K562 (cell line): ENCODE measurements at regions not wholly inside any gene's neighbourhood (a gene's known extent, or its start where the extent isn't known, plus 50 kb on each side); places are given as distances from the start of the nearest gene placed in this dataset.

Experiments
- ATAC-seq: fragments of 200-7000 bp; cut with Tn5 transposase; 3 replicates; pipeline ENCODE4 v1.9.1; 2020; ENCODE audit warnings: moderate library complexity
- BruUV-seq: library from RNA; stranded (reverse); fragments of 400-500 nt; replicated peaks from 2 replicates; lab custom pipeline; 2021; lab: Mats Ljungman, UMichigan
- CTCF ChIA-PET: fragments of 300-600 bp; formaldehyde crosslinking; extraction: SDS; loops from one replicate; lab custom pipeline; 2021; ENCODE audit warnings: low intra/inter-chr PET ratio; lab: Yijun Ruan, JAX
- POLR2A ChIA-PET: fragments of 300-600, 350-650 bp; sonication (Branson Sonifier 250); formaldehyde crosslinking; extraction: SDS; loops from one replicate; lab custom pipeline; 2021; ENCODE audit warnings: antibody characterized with exemption, inconsistent platforms; lab: Yijun Ruan, JAX
- DNase-seq, 4 experiments: peaks; one replicate each; pipeline versions ENCODE4 v3.0.0 to v3.0.0-alpha.2; 2011 to 2018; ENCODE audit warnings: low spot score in 3 of 4, mixed read lengths in 3 of 4; ENCODE audit errors: extremely low read depth in 1 of 4
- FAIRE-seq: peaks from 2 replicates; lab custom pipeline; 2011; peaks lifted over from hg19 to GRCh38; lab: Jason Lieb, UNC
- H2AFZ ChIP-seq: 2 replicates; pipeline ENCODE4 v1.6.0; 2011; ENCODE audit warnings: low read depth, low read length, control low read depth, inconsistent platforms
- H3K27ac ChIP-seq: fragments of 200-600 bp; 3 replicates; pipeline ENCODE4 v1.8.0; 2011; ENCODE audit warnings: low read depth, mild to moderate bottlenecking, control low read depth, inconsistent platforms, low read length, moderate library complexity, mixed read lengths; ENCODE audit errors: extremely low read depth
- H3K27me3 ChIP-seq, 2 experiments: fragments of 300-600 bp in 1 of 2; 2 replicates in 1 of 2; 3 replicates in 1 of 2; pipeline versions ENCODE4 v1.6.0 to v1.8.0; 2011; ENCODE audit warnings: inconsistent platforms in 2 of 2, low read length in 2 of 2, mild to moderate bottlenecking in 1 of 2, mixed read lengths in 1 of 2, moderate library complexity in 1 of 2; ENCODE audit not compliant: control insufficient read depth in 2 of 2, insufficient read depth in 2 of 2
- H3K36me3 ChIP-seq: fragments of 300-600 bp; 3 replicates; pipeline ENCODE4 v1.8.0; 2011; ENCODE audit warnings: mild to moderate bottlenecking, low read length, inconsistent platforms; ENCODE audit not compliant: control insufficient read depth, insufficient read depth
- H3K4me1 ChIP-seq, 2 experiments: fragments of 200-600 bp in 1 of 2; replicated peaks in 1 of 2; 2 replicates in 1 of 2; 3 replicates in 1 of 2; pipeline versions ENCODE4 v1.5.1 to v1.8.0; 2011; ENCODE audit warnings: inconsistent platforms in 2 of 2, low read length in 2 of 2, mild to moderate bottlenecking in 1 of 2, mixed read lengths in 1 of 2, moderate library complexity in 1 of 2; ENCODE audit not compliant: control insufficient read depth in 2 of 2, insufficient read depth in 2 of 2
- H3K4me2 ChIP-seq: 2 replicates; pipeline ENCODE4 v1.6.1; 2011; ENCODE audit warnings: low read length, control low read depth, inconsistent platforms, mixed read lengths; ENCODE audit not compliant: insufficient read depth
- H3K4me3 ChIP-seq: fragments of 200-600 bp; sonication (generic), shearing (Covaris generic); 2 replicates; pipeline ENCODE4 v1.5.1; 2016; ENCODE audit warnings: control low read depth, inconsistent platforms
- H3K79me2 ChIP-seq: fragments of 200-600 bp; 3 replicates; pipeline ENCODE4 v1.8.0; 2011; ENCODE audit warnings: low read length, inconsistent platforms; ENCODE audit not compliant: control insufficient read depth, insufficient read depth
- H3K9ac ChIP-seq, 2 experiments: 2 replicates each; pipeline versions ENCODE4 v1.6.0 to v1.6.1; 2011; ENCODE audit warnings: low read depth in 2 of 2, low read length in 2 of 2, control low read depth in 1 of 2, inconsistent platforms in 1 of 2, mild to moderate bottlenecking in 1 of 2, mixed read lengths in 1 of 2; ENCODE audit not compliant: insufficient read depth in 1 of 2
- H3K9me1 ChIP-seq: one replicate; pipeline ENCODE4 v1.6.0; 2011; ENCODE audit warnings: inconsistent platforms, mild to moderate bottlenecking, low read length, moderate library complexity; ENCODE audit not compliant: control insufficient read depth, insufficient read depth
- H3K9me3 ChIP-seq: replicated peaks from 2 replicates; pipeline ENCODE4 v1.5.1; 2011; ENCODE audit warnings: low read depth, low read length, inconsistent platforms; ENCODE audit not compliant: control insufficient read depth, insufficient read depth
- H4K20me1 ChIP-seq: replicated peaks from 2 replicates; pipeline ENCODE4 v1.6.1; 2011; ENCODE audit warnings: low read length, inconsistent platforms, mixed read lengths; ENCODE audit not compliant: control insufficient read depth, insufficient read depth
- GABPB1 ChIP-seq: sonication (generic); formaldehyde crosslinking; IDR thresholded peaks from 2 replicates; pipeline ENCODE4 v1.8.0; 2022; ENCODE audit warnings: mild to moderate bottlenecking, missing genetic modification reagents
- GATA2 ChIP-seq: sonication (generic); formaldehyde crosslinking; IDR thresholded peaks from 2 replicates; pipeline ENCODE4 v1.4.0; 2020; ENCODE audit warnings: mild to moderate bottlenecking, missing genetic modification reagents
- HMGXB4 ChIP-seq: sonication (generic); formaldehyde crosslinking; IDR thresholded peaks from 2 replicates; pipeline ENCODE4 v1.8.1; 2023; ENCODE audit warnings: mild to moderate bottlenecking, missing genetic modification reagents
- KDM4B ChIP-seq, 2 experiments: fragments of 450-650 bp in 1 of 2; sonication (generic) in 1 of 2; IDR thresholded peaks; 2 replicates each; pipeline ENCODE4 v1.6.1; 2016 to 2017; ENCODE audit warnings: borderline replicate concordance in 2 of 2, antibody characterized with exemption in 1 of 2, low read depth in 1 of 2, mild to moderate bottlenecking in 1 of 2
- MEF2A ChIP-seq: IDR thresholded peaks from 2 replicates; pipeline ENCODE4 v1.6.1; 2011; ENCODE audit warnings: low read depth, mild to moderate bottlenecking, low read length, moderate library complexity; ENCODE audit not compliant: control insufficient read depth
- MTA3 ChIP-seq: fragments of 450-650 bp; formaldehyde crosslinking; IDR thresholded peaks from 2 replicates; pipeline ENCODE4 v1.6.1; 2017; ENCODE audit warnings: mild to moderate bottlenecking, borderline replicate concordance
- NFIC ChIP-seq: fragments of 450-650 bp; IDR thresholded peaks from 2 replicates; pipeline ENCODE4 v1.6.1; 2017; ENCODE audit warnings: mild to moderate bottlenecking, inconsistent platforms
- PHF21A ChIP-seq: fragments of 450-650 bp; IDR thresholded peaks from 2 replicates; pipeline ENCODE4 v1.6.1; 2017; ENCODE audit warnings: low read depth, borderline replicate concordance
- SIRT6 ChIP-seq: IDR thresholded peaks from one replicate; pipeline ENCODE4 v1.6.1; 2012; ENCODE audit warnings: low read depth, mild to moderate bottlenecking, control low read depth, inconsistent platforms, low read length, moderate library complexity
- TAF1 ChIP-seq: IDR thresholded peaks from 2 replicates; pipeline ENCODE4 v1.6.1; 2011; ENCODE audit warnings: mild to moderate bottlenecking, low read length, moderate library complexity; ENCODE audit not compliant: insufficient read depth, control insufficient read depth, severe bottlenecking; ENCODE audit errors: extremely low read depth
- TSC22D4 ChIP-seq: fragments of 450-650 bp; IDR thresholded peaks from 2 replicates; pipeline ENCODE4 v1.6.1; 2016; ENCODE audit warnings: missing genetic modification characterization, missing biosample characterization, control low read depth
- ZNF263 ChIP-seq: sonication (generic); formaldehyde crosslinking; IDR thresholded peaks from 2 replicates; pipeline ENCODE4 v1.8.0; 2022; ENCODE audit warnings: mild to moderate bottlenecking, missing genetic modification reagents, borderline replicate concordance
- ZNF3 ChIP-seq: fragments of 250-450 bp; sonication (Bioruptor Pico); IDR thresholded peaks from 2 replicates; pipeline ENCODE4 v1.5.0; 2021; ENCODE audit warnings: mild to moderate bottlenecking, moderate library complexity
- ZNF780A ChIP-seq: fragments of 250-450 bp; sonication (Bioruptor Pico); IDR thresholded peaks from 2 replicates; pipeline ENCODE4 v1.5.0; 2021; ENCODE audit warnings: mild to moderate bottlenecking
- WGBS: fragments of 100-300 bp; shearing (Covaris generic); methylation state at CpG from one replicate; pipeline ENCODE4 v1.1.6; 2016; ENCODE audit warnings: low coverage, mixed read lengths; ENCODE audit not compliant: insufficient coverage; ENCODE audit errors: missing lambda C conversion rate; 5-methylcytosine and 5-hydroxymethylcytosine counted together
- in situ Hi-C: fragments of 300-500 bp; cut with MboI; formaldehyde crosslinking; loops from 4 replicates; pipeline ENCODE4 v1.15.0; 2018; ENCODE audit warnings: inconsistent platforms, mixed read lengths
- intact Hi-C: fragments of 100-400 bp; cut with micrococcal nuclease; formaldehyde crosslinking; loops from 2 replicates; pipeline ENCODE4 v1.14.2; 2022
- TF ChIP-seq, protein P1 (sequence below): sonication (generic); formaldehyde crosslinking; IDR thresholded peaks from 2 replicates; pipeline ENCODE4 v1.8.1; 2022; ENCODE audit warnings: missing genetic modification reagents
- TF ChIP-seq, protein P2 (sequence below): sonication (generic); formaldehyde crosslinking; IDR thresholded peaks from 2 replicates; pipeline ENCODE4 v1.8.0; 2022; ENCODE audit warnings: mild to moderate bottlenecking, missing genetic modification reagents, borderline replicate concordance

- no peak for TF ChIP-seq SIRT6
Observed at GRCh38 chrX:15998350-15998749, 125.0 kb upstream of the GRPR start (continued).

GRCh38 chrX:15989716-15990115, 133.6 kb upstream of the GRPR start:
- in situ Hi-C loops (no loop called here), intact Hi-C loops (no loop called here)
- Histone ChIP-seq H3K9me3 (no peaks in the 10 kb centered on the region), H3K4me2 (no peak overlapping the region), H3K4me3 (no peak overlapping the region), H3K36me3 (no peaks in the 10 kb centered on the region), H3K9me1 (no peaks in the 10 kb centered on the region), H4K20me1 (no peaks in the 10 kb centered on the region), H3K9ac (no peak overlapping the region), H3K27ac (no peak overlapping the region), H3K4me1 (no peaks in the 10 kb centered on the region), H2AFZ (no peak overlapping the region), H3K27me3 (no peaks in the 10 kb centered on the region), H3K79me2 (no peaks in the 10 kb centered on the region)
- no peak for TF ChIP-seq NFIC
- no peak for TF ChIP-seq TAF1
- TF ChIP-seq MEF2A, result no peak
- TF ChIP-seq GATA2, result no peak
- no peak for TF ChIP-seq TSC22D4 (tag)
- TF ChIP-seq, protein P1, sequence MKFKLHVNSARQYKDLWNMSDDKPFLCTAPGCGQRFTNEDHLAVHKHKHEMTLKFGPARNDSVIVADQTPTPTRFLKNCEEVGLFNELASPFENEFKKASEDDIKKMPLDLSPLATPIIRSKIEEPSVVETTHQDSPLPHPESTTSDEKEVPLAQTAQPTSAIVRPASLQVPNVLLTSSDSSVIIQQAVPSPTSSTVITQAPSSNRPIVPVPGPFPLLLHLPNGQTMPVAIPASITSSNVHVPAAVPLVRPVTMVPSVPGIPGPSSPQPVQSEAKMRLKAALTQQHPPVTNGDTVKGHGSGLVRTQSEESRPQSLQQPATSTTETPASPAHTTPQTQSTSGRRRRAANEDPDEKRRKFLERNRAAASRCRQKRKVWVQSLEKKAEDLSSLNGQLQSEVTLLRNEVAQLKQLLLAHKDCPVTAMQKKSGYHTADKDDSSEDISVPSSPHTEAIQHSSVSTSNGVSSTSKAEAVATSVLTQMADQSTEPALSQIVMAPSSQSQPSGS, result no peak
- no peak for TF ChIP-seq ZNF780A
- no peak for TF ChIP-seq GABPB1 (CRISPR knock-in tag)
- no peak for TF ChIP-seq ZNF3
- no peak for TF ChIP-seq HMGXB4 (CRISPR knock-in tag)
- TF ChIP-seq KDM4B (IDR thresholded peaks at IDR 0.05; ENCODE audit: borderline replicate concordance in 2 of 2, low read depth in 1 of 2), result no peak
- TF ChIP-seq, protein P2, sequence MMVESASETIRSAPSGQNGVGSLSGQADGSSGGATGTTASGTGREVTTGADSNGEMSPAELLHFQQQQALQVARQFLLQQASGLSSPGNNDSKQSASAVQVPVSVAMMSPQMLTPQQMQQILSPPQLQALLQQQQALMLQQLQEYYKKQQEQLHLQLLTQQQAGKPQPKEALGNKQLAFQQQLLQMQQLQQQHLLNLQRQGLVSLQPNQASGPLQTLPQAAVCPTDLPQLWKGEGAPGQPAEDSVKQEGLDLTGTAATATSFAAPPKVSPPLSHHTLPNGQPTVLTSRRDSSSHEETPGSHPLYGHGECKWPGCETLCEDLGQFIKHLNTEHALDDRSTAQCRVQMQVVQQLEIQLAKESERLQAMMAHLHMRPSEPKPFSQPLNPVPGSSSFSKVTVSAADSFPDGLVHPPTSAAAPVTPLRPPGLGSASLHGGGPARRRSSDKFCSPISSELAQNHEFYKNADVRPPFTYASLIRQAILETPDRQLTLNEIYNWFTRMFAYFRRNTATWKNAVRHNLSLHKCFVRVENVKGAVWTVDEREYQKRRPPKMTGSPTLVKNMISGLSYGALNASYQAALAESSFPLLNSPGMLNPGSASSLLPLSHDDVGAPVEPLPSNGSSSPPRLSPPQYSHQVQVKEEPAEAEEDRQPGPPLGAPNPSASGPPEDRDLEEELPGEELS, result no peak
- no peak for TF ChIP-seq MTA3
- TF ChIP-seq ZNF263 (CRISPR knock-in tag), result no peak
- TF ChIP-seq PHF21A, result no peak
- ATAC-seq (no peak), DNase-seq (no peak), FAIRE-seq (no peak)
- WGBS, result 6% methylated on average over 4 of the region's 4 CpGs
- ChIA-PET CTCF (no interaction called here), POLR2A (interaction anchor here (0.6 kb wide), 1 partner anchor 543 kb away, joined by 3 read pairs; no protein-coding TSS in a partner anchor)
- BruUV-seq, result no TSS peak
